IMR-90 (cell line): ENCODE measurements at regions not wholly inside any gene's neighbourhood (a gene's known extent, or its start where the extent isn't known, plus 50 kb on each side); places are given as distances from the start of the nearest gene placed in this dataset.

Source experiments
- ATAC-seq: fragments of 200-7000 bp; cut with Tn5 transposase; 2 replicates; pipeline ENCODE4 v1.9.1; 2020; ENCODE audit warnings: low read depth, mild to moderate bottlenecking, moderate library complexity
- BruUV-seq: library from RNA; stranded (reverse); fragments of 400-500 nt; replicated peaks from 2 replicates; lab custom pipeline; 2021; lab: Mats Ljungman, UMichigan
- CTCF ChIA-PET: fragments of 300-600 bp; formaldehyde crosslinking; extraction: SDS; loops from one replicate; lab custom pipeline; 2021; ENCODE audit warnings: antibody characterized with exemption; lab: Yijun Ruan, JAX
- POLR2A ChIA-PET: fragments of 300-600 bp; sonication (Branson Sonifier 250); formaldehyde crosslinking; loops from one replicate; lab custom pipeline; 2022; ENCODE audit warnings: antibody characterized with exemption; ENCODE audit not compliant: unreplicated experiment; lab: Charles Lee
- DNase-seq: peaks from one replicate; pipeline ENCODE4 v3.0.0; 2013
- H2AFZ ChIP-seq: replicated peaks from 2 replicates; pipeline ENCODE3; 2013; ENCODE audit warnings: low read length, mild to moderate bottlenecking; ENCODE audit not compliant: poor library complexity
- H2AK5ac ChIP-seq: 2 replicates; pipeline ENCODE4 v1.6.1; 2013; ENCODE audit warnings: low read depth, low read length, inconsistent platforms
- H2AK9ac ChIP-seq: replicated peaks from 2 replicates; pipeline ENCODE3; 2013; ENCODE audit warnings: mild to moderate bottlenecking, low read depth, low read length, moderate library complexity; ENCODE audit not compliant: poor library complexity
- H2BK120ac ChIP-seq: 2 replicates; pipeline ENCODE4 v1.6.1; 2013; ENCODE audit warnings: low read depth, low read length, inconsistent platforms
- H2BK15ac ChIP-seq: 3 replicates; pipeline ENCODE4 v1.6.1; 2013; ENCODE audit warnings: low read depth, low read length, inconsistent platforms
- H2BK20ac ChIP-seq: 2 replicates; pipeline ENCODE4 v1.6.1; 2013; ENCODE audit warnings: low read depth, mild to moderate bottlenecking, inconsistent platforms, low read length, moderate library complexity
- H2BK5ac ChIP-seq: 2 replicates; pipeline ENCODE4 v1.6.1; 2013; ENCODE audit warnings: mild to moderate bottlenecking, low read depth, low read length, inconsistent platforms; ENCODE audit not compliant: poor library complexity, severe bottlenecking
- H3K14ac ChIP-seq: replicated peaks from 2 replicates; pipeline ENCODE4 v1.6.1; 2013; ENCODE audit warnings: low read depth, low read length, inconsistent platforms
- H3K18ac ChIP-seq: 2 replicates; pipeline ENCODE4 v1.6.1; 2013; ENCODE audit warnings: low read depth, low read length, control low read depth
- H3K23ac ChIP-seq: 2 replicates; pipeline ENCODE4 v1.6.1; 2013; ENCODE audit warnings: low read depth, low read length, inconsistent platforms
- H3K27ac ChIP-seq: 2 replicates; pipeline ENCODE4 v1.5.1; 2013; ENCODE audit warnings: mild to moderate bottlenecking, control low read depth, low read length; ENCODE audit not compliant: insufficient read depth
- H3K27me3 ChIP-seq: 2 replicates; pipeline ENCODE4 v1.6.1; 2013; ENCODE audit warnings: low read length; ENCODE audit not compliant: control insufficient read depth, insufficient read depth
- H3K36me3 ChIP-seq: 2 replicates; pipeline ENCODE4 v1.6.1; 2013; ENCODE audit warnings: low read length, mixed read lengths; ENCODE audit not compliant: control insufficient read depth, insufficient read depth
- H3K4ac ChIP-seq: 2 replicates; pipeline ENCODE4 v1.6.1; 2013; ENCODE audit warnings: low read depth, low read length, inconsistent platforms
- H3K4me1 ChIP-seq: 2 replicates; pipeline ENCODE4 v1.6.1; 2013; ENCODE audit warnings: low read length, mixed read lengths; ENCODE audit not compliant: control insufficient read depth, insufficient read depth
- H3K4me2 ChIP-seq: 2 replicates; pipeline ENCODE4 v1.6.1; 2013; ENCODE audit warnings: low read depth, mild to moderate bottlenecking, control low read depth, low read length, moderate library complexity
- H3K4me3 ChIP-seq: 2 replicates; pipeline ENCODE4 v1.5.1; 2013; ENCODE audit warnings: low read depth, mild to moderate bottlenecking, control low read depth, low read length, moderate library complexity; ENCODE audit not compliant: insufficient read depth
- H3K56ac ChIP-seq: 2 replicates; pipeline ENCODE4 v1.6.1; 2013; ENCODE audit warnings: low read length, inconsistent platforms; ENCODE audit not compliant: insufficient read depth; ENCODE audit errors: extremely low read depth
- H3K79me1 ChIP-seq, 2 experiments: 2 replicates each; pipeline ENCODE4 v1.6.1; 2013; ENCODE audit warnings: low read length in 2 of 2, inconsistent platforms in 1 of 2, low read depth in 1 of 2
- H3K9ac ChIP-seq: 2 replicates; pipeline ENCODE4 v1.6.1; 2013; ENCODE audit warnings: low read depth, low read length, control low read depth
- H3K9me1 ChIP-seq: 2 replicates; pipeline ENCODE4 v1.6.1; 2013; ENCODE audit warnings: low read length, inconsistent platforms; ENCODE audit not compliant: insufficient read depth
- H3K9me3 ChIP-seq: 2 replicates; pipeline ENCODE4 v1.6.1; 2013; ENCODE audit warnings: low read length; ENCODE audit not compliant: control insufficient read depth, insufficient read depth
- H4K20me1 ChIP-seq: 2 replicates; pipeline ENCODE4 v1.6.1; 2013; ENCODE audit warnings: low read length, inconsistent platforms; ENCODE audit not compliant: insufficient read depth
- H4K5ac ChIP-seq: 2 replicates; pipeline ENCODE4 v1.6.1; 2013; ENCODE audit warnings: mild to moderate bottlenecking, low read depth, low read length, control low read depth
- H4K8ac ChIP-seq, 2 experiments: 2 replicates each; pipeline ENCODE4 v1.6.1; 2013; ENCODE audit warnings: low read depth in 2 of 2, low read length in 2 of 2, control low read depth in 1 of 2, inconsistent platforms in 1 of 2
- H4K91ac ChIP-seq: 2 replicates; pipeline ENCODE4 v1.6.1; 2013; ENCODE audit warnings: low read depth, low read length, inconsistent platforms; ENCODE audit not compliant: insufficient read depth
- CHD1 ChIP-seq: IDR thresholded peaks from 2 replicates; pipeline ENCODE4 v1.6.1; 2012; ENCODE audit warnings: low read depth, low read length, improper control_type of control experiment
- NFE2L2 ChIP-seq: fragments of 150-350 bp; IDR thresholded peaks from 2 replicates; pipeline ENCODE4 v1.6.1; 2016; ENCODE audit warnings: low read depth, mild to moderate bottlenecking, low read length
- POLR2A ChIP-seq: IDR thresholded peaks from 2 replicates; pipeline ENCODE4 v1.6.1; 2012; ENCODE audit warnings: mild to moderate bottlenecking, low read depth, low read length
- RCOR1 ChIP-seq: IDR thresholded peaks from 2 replicates; pipeline ENCODE4 v1.6.1; 2012; ENCODE audit warnings: mild to moderate bottlenecking, low read length, improper control_type of control experiment; ENCODE audit not compliant: insufficient replicate concordance
- RFX5 ChIP-seq: IDR thresholded peaks from 2 replicates; pipeline ENCODE4 v1.8.0; 2012; ENCODE audit warnings: low read depth, mild to moderate bottlenecking, low read length, moderate library complexity
- WGBS, 2 experiments: methylation state at CpG; one replicate each; pipeline versions ENCODE4 v1.1.5 to v1.1.7; 2013; ENCODE audit warnings: missing lambda C conversion rate in 2 of 2; ENCODE audit not compliant: insufficient read length in 1 of 2; ENCODE audit errors: extremely low coverage in 2 of 2; 5-methylcytosine and 5-hydroxymethylcytosine counted together
- dilution Hi-C: fragments of 300-500 bp; cut with HindIII; formaldehyde crosslinking; loops from one replicate; pipeline ENCODE4 v1.14.3; 2018; ENCODE audit warnings: low sequenced_read_pairs; ENCODE audit not compliant: unreplicated experiment
- in situ Hi-C: fragments of 300-500 bp; cut with MboI; formaldehyde crosslinking; loops from 3 replicates; pipeline ENCODE4 v1.14.3; 2019; ENCODE audit warnings: low sequenced_read_pairs, inconsistent platforms, mixed read lengths
- intact Hi-C: fragments of 100-400 bp; cut with micrococcal nuclease; formaldehyde crosslinking; loops from 2 replicates; pipeline ENCODE4 v1.10.0; 2022

DNA sequence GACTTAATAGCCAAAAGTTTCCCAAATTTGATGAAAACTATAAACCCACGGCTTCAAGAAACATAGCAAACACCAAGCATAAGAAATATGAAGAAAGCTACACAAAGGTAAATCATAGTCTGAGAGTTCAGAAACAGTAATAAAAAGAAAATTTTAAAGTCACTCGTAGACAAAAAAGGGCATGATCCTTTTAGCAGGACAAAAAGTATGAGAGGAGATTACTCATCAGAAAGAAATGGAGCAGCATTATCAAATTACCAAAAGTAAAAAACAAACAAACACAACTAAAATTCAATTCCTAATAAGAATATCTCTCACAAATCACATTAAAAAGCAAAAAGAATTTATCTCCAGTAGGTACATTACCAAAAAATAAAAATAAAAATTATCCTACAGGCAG, 279.4 kb upstream of the UBE2E2 start:
- Histone ChIP-seq H4K20me1 (no peaks in the 10 kb centered on the region), H3K9me3 (no peaks in the 10 kb centered on the region), H3K14ac (no peak overlapping the region), H4K8ac (no peak overlapping the region), H3K9me1 (no peaks in the 10 kb centered on the region), H3K18ac (no peak overlapping the region), H2BK20ac (no peak overlapping the region), H4K5ac (no peak overlapping the region), H3K79me1 (no peaks in the 10 kb centered on the region), H2AFZ (no peak overlapping the region), H3K36me3 (no peaks in the 10 kb centered on the region), H3K4ac (no peak overlapping the region), H2AK9ac (no peak overlapping the region), H2BK15ac (no peak overlapping the region), H3K9ac (no peak overlapping the region), H3K27me3 (no peaks in the 10 kb centered on the region), H3K4me3 (no peak overlapping the region), H4K91ac (no peak overlapping the region), H3K23ac (no peak overlapping the region), H2BK5ac (no peak overlapping the region), H3K27ac (no peak overlapping the region), H2BK120ac (no peak overlapping the region), H3K4me1 (no peaks in the 10 kb centered on the region), H3K4me2 (no peak overlapping the region), H3K56ac (no peak overlapping the region), H2AK5ac (no peak overlapping the region)
- in situ Hi-C loops (no loop called here), dilution Hi-C loops (no loop called here), intact Hi-C loops (no loop called here)
- CTCF ChIA-PET: no interaction called here
- TF ChIP-seq RCOR1 (no peak), RFX5 (no peak), POLR2A (no peak), CHD1 (no peak), NFE2L2 (no peak)
- POLR2A ChIA-PET: no interaction called here
- ATAC-seq (no peak), DNase-seq (no peak)
- no TSS peak for BruUV-seq
- whole genome bisulfite sequencing, 2 experiments: no CpG with 5 or more reads among the region's 2 CpGs
